Myocyte (in vitro differentiated cells): ENCODE measurements at regions not wholly inside any gene's neighbourhood (a gene's known extent, or its start where the extent isn't known, plus 50 kb on each side); places are given as distances from the start of the nearest gene placed in this dataset.

Experiments
- DNase-seq: peaks from one replicate; pipeline ENCODE4 v3.0.0-alpha.2; 2012; ENCODE audit warnings: low read depth

- DNase-seq = no peak
These were observed 138.5 kb upstream of the PIRT start for GRCh38 chr17:10976401-10976800.

DNA sequence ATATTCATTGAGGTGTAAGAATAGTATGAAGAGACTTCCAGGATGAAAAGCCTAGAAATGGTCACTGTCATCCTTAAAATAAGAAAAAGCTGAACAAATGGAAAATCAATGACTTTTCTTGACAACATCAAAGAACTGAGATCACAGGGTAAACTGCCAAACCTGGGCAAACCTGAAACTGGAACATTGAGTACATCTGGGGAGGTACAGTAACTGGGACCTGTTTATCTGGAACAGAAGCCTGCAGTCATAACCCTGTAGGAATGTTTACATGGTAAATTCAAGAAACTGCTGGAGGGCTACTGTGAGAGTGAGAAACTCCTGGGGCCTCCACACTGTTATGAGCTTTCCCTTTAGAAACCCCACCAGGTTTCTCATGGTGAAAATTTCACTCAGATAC lies 130.1 kb upstream of the PIRT start:
- DNase-seq = no peak

GRCh38 chr17:10956821-10957220 lies 118.9 kb upstream of the PIRT start:
- no peak for DNase-seq

DNA sequence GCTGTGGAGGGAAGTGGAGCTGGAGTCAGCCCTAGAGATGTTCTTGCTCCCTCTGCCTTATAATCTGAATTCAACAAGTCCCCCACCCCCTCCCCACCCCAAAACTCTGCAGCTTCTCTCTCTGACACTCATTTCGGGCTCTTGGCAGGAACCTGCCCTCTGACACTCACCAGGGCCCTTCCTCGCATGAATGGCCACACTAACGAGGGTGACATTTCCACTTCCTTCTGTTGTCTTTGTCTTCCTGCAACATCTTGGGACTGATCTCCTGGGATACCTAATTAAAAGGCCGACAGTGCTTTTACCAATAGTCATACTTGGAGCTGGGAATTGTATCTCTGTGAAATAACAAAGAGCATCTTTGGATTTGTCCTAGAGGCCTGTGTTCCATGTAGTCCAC lies 106.9 kb upstream of the PIRT start:
- DNase-seq = no peak

DNA sequence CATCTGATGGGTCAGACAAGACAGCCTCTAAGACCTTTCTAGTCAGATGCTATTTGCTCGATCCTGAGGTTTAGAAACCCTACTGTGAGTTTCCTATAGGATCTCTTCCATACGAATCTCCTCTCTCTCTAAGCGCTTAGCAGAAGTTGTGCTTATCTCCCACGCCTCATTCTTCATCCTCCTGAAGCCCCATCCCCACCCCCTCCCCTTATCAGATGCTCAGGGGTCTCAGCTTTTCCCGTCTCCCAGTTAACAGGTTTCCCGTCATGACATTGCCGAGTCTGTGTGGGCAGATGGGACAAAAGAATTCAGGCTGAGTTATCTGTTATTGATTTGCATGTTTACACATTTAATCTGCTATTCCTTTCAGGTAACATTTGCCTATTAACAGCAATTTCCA lies 99.0 kb upstream of the PIRT start:
- no peak for DNase-seq

- DNase-seq = no peak
These were observed 95.1 kb upstream of the PIRT start for GRCh38 chr17:10932938-10933337.

GRCh38 chr17:10931133-10931532 lies 93.2 kb upstream of the PIRT start:
- DNase-seq = no peak

DNA sequence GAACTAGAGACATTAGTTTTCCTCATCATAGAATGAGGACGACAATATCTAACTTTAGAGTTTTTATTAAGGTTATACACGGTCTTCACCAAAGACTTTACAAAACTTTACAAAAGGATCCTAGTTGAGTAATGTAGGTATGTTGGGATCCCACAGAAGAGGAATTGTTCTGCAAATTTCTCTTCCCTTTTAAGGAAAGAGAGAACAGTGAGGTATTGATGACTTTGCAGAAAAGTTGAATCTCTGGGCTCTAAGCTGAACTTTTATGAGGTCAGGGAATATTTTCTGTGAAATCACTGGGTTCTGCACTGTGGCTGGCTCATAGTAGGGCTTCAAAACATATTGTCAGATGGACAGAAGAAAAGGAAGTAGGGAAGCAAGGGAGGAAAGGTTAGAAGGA lies 89.8 kb upstream of the PIRT start:
- DNase-seq = no peak

DNA sequence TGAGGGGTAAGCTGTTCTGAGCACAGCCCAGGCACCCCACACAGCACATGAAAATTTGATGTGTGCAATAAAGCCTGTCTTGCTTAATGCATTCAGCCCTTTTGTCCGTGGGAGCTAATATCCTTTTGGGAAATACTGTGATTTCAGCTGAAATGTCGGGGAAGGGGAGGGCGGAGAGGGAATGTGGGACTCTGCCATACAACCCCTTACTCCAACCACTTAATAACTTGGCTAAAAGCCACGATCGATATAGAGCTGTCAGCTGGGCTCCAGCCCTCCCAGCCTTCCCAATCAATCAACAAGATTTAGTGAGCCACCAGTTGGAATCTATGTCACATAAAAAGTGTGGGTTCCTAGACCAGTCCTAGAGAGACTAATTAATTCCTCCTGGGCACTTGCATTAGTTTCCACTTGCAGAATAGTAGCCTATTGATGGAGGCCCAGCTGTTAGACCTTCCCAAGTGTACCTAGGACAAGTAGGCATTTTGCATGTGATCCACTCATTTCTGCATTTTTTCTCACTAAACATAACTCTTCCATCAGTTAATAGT lies 82.7 kb upstream of the PIRT start:
- no peak for DNase-seq

GRCh38 chr17:10907370-10907769 lies 69.5 kb upstream of the PIRT start:
- DNase-seq = no peak

DNA sequence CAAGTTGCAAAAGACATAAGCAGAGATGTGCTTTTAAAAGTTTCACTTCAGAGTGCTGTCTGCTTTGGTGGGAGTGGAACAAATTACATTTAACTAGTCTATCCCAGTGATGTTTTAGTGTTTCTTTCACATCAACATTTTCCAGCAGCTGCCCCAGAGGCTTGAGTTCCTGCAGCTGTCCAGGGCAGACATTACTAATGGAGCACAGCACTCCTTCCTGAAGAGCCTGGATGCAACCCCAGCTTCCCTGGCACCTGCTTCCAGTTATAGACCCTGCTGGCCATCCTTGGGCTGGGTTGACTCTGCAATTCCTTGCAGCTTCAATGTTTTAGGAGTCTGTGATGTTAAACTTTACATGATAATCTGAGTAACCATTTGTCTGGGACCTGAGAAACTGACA lies 61.4 kb upstream of the PIRT start:
- DNase-seq = no peak

- no peak for DNase-seq
These were observed 56.3 kb upstream of the PIRT start for GRCh38 chr17:10894220-10894619.

DNA sequence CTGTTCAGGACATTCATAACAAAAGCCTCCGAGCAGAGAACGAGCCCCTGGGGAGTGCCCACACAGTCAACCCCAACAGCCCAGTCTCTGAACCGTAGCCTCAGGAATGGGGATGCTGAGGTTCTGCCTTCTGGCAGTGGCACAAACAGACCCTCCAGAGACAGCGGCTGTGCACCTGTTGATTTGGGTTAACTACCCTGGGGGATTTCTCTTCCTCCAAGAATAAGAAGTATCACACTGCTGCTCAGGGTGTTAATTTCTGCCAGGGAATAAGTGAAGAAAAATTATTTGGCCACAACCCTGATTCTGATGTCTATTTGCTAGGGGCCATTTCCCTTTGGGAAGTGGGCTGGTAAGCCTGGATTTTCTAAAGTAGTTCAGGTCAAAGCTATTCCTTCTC lies 51.0 kb upstream of the PIRT start:
- no peak for DNase-seq
